GM12878 (cell line): ENCODE measurements at regions not wholly inside any gene's neighbourhood (a gene's known extent, or its start where the extent isn't known, plus 50 kb on each side); places are given as distances from the start of the nearest gene placed in this dataset.

Experiments used
- ATF7 ChIP-seq: fragments of 450-650 bp; IDR thresholded peaks from 2 replicates; pipeline ENCODE4 v1.6.1; 2016; ENCODE audit warnings: low read depth, mild to moderate bottlenecking
- CHD2 ChIP-seq: IDR thresholded peaks from 2 replicates; pipeline ENCODE4 v1.6.1; 2011; ENCODE audit warnings: low read depth, low read length, improper control_type of control experiment, borderline replicate concordance
- NR2C2 ChIP-seq: IDR thresholded peaks from 2 replicates; pipeline ENCODE4 v1.6.1; 2011; ENCODE audit warnings: borderline replicate concordance, low read depth; ENCODE audit not compliant: control insufficient read depth, insufficient read length
- POLR2A ChIP-seq: IDR thresholded peaks from 2 replicates; pipeline ENCODE4 v1.6.1; 2011; ENCODE audit warnings: low read depth, mild to moderate bottlenecking, low read length
- RAD21 ChIP-seq: IDR thresholded peaks from 2 replicates; pipeline ENCODE4 v1.6.1; 2011; ENCODE audit warnings: mild to moderate bottlenecking, low read depth, low read length, moderate library complexity; ENCODE audit not compliant: insufficient read depth
- RBBP5 ChIP-seq: fragments of 200-600 bp; sonication (generic); conservative IDR thresholded peaks from 2 replicates; pipeline ENCODE4 v1.6.1; 2016
- SUZ12 ChIP-seq: fragments of 200-600 bp; sonication (generic); IDR thresholded peaks from one replicate; pipeline ENCODE4 v1.6.1; 2018; ENCODE audit warnings: antibody characterized with exemption, mild to moderate bottlenecking; ENCODE audit not compliant: unreplicated experiment
- TAF1 ChIP-seq: IDR thresholded peaks from 2 replicates; pipeline ENCODE4 v1.6.1; 2011; ENCODE audit warnings: mild to moderate bottlenecking, low read depth, low read length, borderline replicate concordance
- ZNF24 ChIP-seq: fragments of 450-650 bp; IDR thresholded peaks from 2 replicates; pipeline ENCODE4 v1.6.1; 2017; ENCODE audit warnings: antibody characterized with exemption, mild to moderate bottlenecking
- TF ChIP-seq, protein P1 (sequence below), 3 experiments: IDR thresholded peaks in 2 of 3; conservative IDR thresholded peaks in 1 of 3; 2 replicates each; pipeline ENCODE4 v1.5.1; 2011; ENCODE audit warnings: low read depth in 3 of 3, low read length in 3 of 3, mild to moderate bottlenecking in 3 of 3, control low read depth in 2 of 3, moderate library complexity in 2 of 3, inconsistent platforms in 1 of 3, mixed read lengths in 1 of 3; ENCODE audit not compliant: control insufficient read depth in 2 of 3, insufficient read depth in 1 of 3; ENCODE audit errors: extremely low read depth in 1 of 3

DNA sequence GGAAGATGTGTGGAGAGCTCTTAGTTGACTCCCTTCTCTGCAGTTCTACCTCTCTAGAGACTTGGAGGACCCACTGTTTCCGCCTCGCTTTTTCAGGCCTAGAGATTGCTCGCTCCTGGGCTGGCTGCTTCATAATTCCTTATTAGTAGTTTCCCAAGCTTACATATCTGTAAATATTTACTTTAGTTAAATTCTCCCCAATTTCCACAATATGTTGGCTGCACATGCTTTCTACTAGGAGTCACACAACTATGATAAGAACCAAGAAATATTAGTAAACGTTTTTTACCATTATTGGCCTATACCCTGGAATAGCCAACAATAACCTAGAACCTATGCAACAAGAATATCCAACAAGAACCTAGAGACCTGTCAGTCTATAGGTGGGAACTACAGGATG lies 129.0 kb upstream of the RUNX1 start:
- TF ChIP-seq, protein P1, sequence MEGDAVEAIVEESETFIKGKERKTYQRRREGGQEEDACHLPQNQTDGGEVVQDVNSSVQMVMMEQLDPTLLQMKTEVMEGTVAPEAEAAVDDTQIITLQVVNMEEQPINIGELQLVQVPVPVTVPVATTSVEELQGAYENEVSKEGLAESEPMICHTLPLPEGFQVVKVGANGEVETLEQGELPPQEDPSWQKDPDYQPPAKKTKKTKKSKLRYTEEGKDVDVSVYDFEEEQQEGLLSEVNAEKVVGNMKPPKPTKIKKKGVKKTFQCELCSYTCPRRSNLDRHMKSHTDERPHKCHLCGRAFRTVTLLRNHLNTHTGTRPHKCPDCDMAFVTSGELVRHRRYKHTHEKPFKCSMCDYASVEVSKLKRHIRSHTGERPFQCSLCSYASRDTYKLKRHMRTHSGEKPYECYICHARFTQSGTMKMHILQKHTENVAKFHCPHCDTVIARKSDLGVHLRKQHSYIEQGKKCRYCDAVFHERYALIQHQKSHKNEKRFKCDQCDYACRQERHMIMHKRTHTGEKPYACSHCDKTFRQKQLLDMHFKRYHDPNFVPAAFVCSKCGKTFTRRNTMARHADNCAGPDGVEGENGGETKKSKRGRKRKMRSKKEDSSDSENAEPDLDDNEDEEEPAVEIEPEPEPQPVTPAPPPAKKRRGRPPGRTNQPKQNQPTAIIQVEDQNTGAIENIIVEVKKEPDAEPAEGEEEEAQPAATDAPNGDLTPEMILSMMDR (IDR thresholded peaks at IDR 0.05 in 2 of 3, conservative IDR thresholded peaks at IDR 0.05 in 1 of 3; ENCODE audit: control insufficient read depth in 2 of 3, extremely low read depth in 1 of 3, insufficient read depth in 1 of 3, low read depth in 3 of 3, low read length in 3 of 3) = no peak
- TF ChIP-seq NR2C2 (no peak), POLR2A (no peak), ZNF24 (no peak), ATF7 (no peak), CHD2 (no peak), RBBP5 (no peak), RAD21 (no peak), SUZ12 (no peak), TAF1 (no peak)
